ENCODE measurements at regions not wholly inside any gene's neighbourhood (a gene's known extent, or its start where the extent isn't known, plus 50 kb on each side); places are given as distances from the start of the nearest gene placed in this dataset.
"Not testable (repeated sequence)": the region's sequence is repeated elsewhere in the genome, so short reads cannot be mapped to it uniquely, and the experiment has no call there.

DNA sequence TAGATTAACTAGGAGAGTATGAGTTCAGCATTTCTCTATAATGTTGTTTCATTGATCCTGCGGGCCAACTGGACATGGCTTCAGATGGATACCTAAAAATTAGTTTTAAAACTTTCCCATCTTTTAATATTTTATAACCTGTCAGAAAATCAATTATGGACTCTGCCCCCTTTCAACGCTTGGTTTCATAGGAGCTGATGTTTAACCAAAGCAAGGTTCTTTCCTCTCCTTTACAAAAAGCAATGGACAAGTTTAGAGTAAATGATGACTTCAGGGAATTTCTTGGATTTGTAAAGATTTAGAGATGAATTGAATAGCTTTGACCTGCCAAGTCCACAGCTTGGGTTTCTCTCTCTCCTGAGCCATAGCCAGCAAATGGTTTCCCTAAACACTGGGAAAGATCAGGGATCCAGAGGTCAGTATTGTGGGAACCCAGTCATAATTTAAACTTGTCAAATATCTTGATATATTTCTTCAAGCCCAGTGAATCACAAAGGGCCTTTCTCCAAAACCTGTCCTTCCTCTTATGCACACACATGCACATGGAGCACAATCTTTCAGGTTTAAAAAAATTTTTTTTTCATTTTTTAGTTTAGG is 177.1 kb downstream of the EVX1 start:
- no peak for DNase-seq

DNA sequence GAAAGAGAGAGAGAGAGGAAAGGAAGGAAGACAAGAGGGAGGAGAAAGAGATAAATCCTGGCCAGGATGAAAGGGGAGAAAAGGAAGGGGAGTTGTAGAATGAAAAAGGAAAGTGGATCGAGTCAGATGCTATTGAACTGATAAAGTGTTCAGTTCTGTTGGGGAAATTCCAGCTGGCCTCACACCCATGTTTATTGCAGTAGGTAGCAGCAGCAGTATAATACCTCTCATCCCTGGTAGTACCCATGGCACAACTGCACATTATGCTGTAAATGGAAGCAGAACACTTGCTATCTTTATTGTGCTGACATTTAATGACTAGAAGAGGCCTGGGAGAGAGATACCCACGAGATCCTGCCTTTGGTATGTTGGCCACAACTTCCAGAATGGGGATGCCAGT is 178.1 kb downstream of the EVX1 start:
- no peak for DNase-seq

DNA sequence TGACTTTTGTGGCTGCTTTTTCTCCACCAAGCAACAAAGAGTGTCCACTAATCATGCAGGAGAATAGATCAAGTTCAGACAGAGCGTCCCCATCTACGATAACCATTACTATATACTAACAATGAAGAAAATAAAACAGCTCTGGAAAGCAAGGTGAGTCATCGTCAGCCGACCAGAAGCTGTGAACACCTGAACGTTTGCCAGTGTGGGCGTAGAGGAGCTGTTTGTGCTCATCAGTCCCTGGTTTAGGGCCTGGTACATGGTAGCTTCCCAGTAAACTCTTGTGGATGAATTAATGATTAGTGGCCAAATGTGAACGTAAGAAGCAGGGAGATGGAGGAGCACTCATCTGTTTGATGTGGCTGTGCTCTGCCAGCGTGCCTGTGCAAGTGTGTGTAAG is 180.7 kb downstream of the EVX1 start:
- no peak for DNase-seq

DNA sequence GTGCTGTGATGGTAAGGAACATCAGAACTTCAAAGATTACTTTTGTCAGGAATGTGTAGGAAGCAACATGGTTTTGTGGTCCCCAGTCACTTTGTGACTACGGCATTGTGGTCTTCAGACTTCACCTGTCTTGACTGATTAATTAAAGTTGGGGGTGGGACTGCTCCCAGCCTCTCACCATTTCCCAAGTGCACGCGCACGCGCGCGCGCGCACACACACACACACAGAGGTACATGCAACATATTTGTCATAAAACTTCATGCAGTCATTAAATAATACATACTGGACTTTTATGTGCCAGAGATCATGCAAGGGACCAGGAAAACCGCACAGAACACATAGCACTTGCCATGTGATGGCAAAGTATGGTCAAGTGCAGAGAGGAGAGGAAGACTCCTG is 181.2 kb downstream of the EVX1 start:
- no peak for DNase-seq

DNA sequence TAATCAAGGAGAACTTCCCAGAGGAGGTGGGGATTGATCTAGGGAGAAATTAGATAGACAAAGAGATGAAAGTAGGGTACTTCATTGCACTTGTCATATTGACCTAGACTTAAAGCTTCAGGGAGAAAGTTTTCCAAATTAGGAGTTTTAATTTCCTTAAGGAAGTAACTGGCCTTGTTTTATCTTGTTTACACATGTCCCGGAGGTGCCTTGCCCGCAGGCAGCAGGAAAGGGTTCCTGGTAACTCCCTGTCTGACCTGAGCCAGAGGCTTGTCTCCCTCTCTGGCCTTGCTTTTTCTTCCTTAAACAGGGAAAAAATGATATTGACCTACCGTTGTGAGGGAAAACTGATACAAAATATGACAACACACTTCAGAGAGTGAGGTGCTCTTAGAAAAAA is 181.6 kb downstream of the EVX1 start:
- no peak for DNase-seq

DNA sequence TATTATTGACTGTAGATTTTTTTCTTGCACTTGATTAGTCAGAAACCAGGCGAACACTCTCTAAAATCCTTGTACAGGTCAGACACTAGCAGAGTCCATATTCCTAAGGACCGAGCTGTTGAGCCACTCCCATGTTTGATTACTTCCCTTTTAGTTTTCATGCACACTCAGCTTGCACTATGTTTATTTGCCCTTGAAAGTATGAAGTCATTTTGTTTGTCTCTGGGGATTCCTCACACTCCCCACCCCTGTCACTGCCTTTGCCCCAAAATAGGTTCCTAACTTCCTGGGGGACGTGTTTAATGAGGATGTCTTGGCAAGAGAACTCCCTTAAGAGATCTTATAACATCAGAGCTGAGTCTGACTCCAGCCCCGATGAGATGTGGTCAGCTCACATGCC is 182.1 kb downstream of the EVX1 start:
- DNase-seq = no peak

DNA sequence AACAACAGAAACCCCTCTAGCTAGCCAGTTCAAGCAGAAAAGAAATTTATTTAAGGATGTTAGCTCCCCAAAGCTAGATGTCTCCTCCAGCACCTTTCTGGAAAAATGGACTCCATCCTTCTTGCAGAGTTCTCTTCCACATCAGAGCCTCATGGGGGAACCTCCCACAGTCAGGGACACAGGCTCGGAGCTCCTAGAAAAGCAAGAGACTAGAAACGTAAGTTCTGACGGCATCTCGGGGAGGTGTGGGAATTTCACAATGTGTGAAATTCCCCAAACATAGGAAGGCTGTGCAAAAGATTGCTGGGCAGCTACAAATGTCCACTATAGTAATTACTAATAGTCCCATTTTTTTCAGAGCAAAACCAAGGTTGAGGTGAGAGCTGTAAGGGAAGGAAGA is 184.8 kb downstream of the EVX1 start:
- DNase-seq = no peak

DNA sequence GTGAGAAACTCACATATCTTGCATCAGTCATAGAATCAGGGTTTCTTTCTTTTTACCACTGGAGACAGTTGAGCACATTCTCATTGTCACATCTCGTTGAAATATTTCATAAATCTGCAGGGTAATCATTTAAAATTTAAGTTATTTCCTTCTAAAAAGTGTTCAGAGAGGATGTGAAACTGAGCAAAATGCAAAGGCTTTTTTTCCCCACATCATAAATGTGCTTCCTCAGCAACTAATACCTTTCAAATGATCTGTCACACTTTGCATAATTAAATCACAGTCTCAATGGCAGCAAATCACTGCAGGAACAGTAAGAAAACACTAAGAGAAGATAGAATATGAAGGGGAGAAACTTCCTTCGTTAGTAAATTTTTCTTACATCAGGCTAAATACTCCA is 187.5 kb downstream of the EVX1 start:
- no peak for DNase-seq

DNA sequence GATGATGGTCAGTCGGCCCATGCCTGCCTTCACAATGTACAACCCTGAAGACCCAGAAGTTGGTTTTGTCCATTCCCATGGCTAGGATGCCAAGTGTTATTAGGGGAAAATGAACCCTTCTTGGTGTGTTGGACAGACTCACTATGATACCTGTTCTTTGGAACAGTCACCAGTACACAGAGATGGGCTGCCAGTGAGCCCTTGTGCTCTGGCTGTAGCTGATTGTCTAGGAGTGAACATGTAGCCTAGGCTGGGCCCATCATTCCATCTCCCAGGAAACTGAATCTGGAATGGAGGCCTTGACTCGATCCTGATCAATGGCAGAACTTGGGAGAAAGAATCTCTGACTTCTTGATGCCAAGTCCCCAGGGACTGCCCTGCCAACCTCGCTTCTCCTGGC is 188.9 kb downstream of the EVX1 start:
- DNase-seq = no peak

DNA sequence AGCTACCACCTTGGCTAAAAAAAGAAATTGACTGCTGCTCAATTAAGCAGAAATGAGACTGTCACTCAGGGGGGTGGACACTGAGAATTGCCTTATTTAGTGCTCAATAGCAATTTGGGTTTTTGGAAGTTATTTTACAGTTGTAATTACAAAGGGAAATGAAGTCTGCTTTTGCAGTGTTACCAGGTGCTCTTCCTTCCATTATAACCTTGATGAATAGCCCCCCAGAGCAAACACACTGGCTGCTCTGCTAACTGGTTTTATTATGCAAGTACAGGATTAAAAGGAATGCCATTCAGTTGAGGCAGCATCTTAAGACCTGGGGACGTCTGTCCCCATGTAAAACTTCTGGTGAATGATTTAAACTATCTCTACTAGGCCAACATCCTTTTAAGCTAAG is 191.0 kb downstream of the EVX1 start:
- DNase-seq = no peak

DNA sequence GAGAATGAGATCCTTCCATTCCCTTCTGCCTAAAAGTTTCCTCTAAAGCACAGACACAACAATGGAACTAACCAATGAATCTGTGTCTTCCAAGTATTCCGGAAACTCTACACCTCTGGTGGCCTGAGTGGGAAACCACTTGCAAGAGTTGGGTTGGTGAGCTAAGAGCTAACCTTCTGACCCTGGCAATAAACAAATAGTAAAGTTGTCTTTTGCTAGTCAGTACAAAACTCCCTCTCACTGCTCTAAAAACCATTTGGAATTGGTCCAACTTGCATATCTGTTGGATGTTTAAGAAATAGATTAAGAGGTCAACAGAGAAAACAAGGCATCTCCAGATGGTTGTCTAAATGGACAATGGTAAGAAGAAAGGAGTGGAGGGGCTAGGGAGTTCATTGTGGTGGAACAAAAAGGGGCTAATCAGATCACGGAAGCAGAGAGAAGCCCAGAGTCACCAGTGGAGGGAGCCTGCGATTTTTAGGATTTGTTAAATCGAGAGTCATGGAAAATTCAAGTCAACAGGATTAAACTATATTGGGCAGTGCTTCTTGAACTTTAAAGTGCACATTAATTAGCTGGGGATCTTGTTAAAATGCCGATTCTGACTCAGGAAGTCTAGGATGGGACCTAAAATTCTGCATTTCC is 192.3 kb downstream of the EVX1 start:
- no peak for DNase-seq

DNA sequence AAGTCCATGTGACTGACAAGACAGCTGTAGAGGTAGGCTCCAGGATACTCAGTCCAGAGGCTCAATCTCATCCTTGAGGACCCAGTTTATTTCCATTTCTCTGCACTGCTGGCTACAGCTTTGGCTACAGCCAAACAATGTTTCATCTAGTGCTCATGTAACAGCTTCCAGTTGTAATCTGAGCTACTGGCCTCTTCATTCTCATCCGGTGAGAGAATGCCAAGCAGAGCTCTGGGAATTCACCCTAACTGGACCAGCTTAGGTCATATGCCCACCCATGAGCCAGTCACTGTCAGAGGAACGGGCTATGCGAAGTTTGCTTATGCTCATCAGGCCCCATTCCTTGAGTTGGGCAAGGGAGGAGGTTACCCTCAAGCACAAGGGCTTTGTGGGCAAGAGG is 192.9 kb downstream of the EVX1 start:
- no peak for DNase-seq

DNA sequence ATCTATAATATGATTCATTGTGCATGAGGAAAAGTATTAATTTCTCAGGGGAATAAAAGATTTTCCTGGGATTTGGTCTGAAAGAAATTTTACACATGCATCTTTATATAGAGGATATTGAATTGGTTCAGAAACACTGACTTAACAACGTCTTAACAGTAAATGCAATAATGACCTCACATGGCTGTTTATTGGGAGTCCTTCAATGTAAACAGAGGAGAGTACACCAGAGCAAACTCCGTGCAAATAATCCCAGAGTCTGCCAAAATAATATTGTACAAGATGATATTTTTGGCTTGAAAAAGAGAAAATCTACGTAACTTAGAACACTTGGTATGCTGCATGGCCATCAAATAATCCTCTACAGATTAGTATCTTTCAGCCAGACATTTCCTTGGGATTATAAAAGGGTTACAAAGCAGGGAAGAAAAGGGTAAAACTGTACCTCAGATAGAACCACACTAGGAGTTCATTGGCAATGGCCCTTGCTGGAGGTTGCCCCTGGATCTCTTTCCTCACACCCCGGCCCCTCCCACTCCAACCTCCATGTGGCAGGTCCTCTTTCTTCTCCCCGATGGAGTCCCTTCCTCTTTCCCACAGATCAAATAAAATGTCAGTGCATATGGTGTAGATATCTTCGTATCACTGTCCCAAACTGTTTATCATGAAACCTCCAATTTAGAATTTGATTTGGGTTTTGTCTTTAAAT is 196.4 kb downstream of the EVX1 start:
- no peak for DNase-seq

DNA sequence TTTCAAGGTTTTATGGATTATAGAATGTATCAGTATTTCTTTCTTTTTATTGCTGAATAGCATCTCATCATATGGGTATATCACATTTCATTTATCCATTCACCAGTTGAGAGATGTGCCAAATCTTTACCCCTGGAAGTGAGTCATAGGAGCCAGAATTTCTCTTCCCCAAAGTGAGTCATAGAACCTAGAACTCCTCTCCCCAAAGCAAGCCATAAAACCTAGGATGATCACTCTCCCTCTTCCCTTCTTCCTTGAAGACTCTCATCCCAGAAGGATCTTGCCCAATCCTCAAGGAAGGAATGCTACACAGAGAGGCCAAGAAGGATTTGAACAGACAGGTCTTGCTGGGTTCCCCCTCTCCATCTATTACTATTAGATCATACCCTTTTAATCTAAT is 199.9 kb downstream of the EVX1 start:
- no peak for DNase-seq

DNA sequence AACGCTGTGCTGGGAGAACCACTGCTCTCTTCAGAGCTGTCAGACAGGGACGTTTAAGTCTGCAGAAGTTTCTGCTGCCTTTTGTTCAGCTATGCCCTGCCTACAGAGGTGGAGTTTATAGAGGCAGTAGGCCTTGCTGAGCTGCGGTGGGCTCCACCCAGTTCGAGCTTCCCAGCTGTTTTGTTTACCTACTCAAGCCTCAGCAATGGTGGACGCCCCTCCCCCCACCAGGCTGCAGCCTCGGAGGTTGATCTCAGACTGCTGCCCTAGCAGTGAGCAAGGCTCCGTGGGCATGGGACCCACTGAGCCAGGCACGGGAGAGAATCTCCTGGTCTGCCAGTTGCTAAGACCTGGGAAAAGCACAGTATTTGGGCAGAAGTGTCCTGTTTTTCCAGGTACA is 206.4 kb downstream of the EVX1 start:
- DNase-seq = peak; percentile 32

DNA sequence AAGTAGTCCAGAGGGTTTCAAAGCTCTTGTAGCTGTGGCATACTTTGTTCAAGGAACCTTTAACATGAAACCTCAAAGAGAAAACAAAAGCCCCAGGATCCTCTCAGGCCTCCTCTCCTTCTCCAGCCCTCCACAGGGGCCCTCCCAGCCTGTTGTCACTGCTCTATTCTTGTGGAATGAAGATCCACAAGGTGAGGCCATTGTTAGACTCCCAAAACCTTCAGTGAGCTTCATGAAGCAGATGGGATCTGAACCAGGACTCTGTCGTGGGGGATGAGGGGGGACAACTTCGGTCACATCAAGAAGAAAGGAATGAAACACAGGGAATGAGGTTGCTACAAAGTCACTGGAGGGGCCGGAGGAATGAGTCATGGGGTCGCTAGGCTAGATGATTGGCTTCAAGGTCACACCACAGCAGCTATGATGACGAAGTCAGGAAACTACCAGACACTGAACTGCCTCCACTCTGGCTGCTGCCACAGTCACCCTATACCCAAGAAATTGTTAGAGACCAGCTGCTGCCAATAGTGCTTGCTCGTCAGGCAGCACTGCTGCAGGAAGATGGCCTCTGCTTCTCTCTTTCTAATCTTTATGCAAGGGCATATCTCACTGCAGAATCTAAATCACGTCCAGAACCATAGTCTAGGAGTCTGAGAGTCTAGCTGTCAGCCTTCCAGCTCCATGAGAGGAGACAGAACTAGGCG is 208.8 kb downstream of the HIBADH start:
- no peak for DNase-seq

DNA sequence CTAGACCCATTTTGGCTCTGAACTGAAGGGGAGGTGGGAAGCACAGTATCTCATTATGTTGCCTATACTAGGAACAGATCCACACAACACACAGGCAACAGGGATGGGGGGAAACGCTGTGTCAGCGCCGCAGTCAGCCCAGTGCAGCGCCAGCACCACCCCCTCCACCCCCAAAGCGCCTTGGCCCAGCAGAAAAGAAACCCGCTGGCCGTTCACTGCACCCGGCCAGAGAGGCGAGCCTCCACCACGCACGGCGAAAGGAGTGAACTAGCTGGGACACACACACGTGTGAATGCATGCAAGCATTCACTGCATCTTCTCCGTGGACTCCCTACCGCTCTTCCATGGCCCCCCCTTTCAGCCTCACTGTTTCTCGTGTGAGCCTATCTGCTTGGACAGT is 205.6 kb downstream of the HIBADH start:
- not testable (repeated sequence) for DNase-seq

DNA sequence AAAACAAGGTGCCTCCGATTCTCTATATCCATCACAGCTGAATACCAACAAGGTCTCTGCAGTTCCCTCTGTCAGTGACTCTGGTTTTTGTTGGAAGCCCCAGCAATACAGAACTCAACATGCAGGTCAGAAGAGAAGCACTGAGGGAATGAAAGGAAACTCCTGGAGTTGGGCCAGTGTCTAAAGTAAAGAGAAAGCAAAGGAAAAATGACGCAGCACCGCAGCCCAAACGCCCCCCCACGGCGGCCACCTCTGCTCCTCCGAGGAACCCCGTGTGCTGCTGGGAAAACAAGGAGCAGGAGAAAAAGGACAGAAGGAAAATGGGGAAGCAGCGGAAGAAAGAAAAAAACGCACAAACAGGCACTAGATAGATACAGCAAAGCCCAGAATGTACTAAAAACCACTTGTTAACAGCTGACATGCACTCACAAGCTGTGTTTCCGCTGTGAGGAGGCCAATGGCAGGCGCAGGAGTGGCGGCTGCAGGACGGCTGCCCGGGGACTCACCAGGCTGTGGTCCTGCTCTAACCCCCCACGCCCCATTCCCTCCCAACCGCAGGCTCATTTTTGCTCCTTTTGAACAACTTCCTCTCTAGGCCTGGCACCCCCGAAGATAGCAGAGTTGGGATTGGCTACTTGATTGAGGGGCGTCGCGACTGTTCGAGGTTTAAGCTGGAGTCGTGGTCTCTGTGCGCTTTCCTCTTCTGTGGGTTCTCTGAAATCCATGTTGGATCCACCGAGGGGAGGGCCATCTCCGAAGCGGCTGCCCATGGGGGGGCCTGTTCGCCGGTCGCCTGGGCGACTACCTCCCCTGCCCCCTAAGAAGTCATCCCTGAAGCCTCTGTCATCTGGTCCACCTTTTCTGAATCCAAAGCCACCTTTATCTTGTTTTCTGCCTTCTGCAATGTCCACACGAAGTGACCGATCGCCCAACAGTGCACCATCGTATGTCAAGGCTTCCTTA is 204.8 kb downstream of the HIBADH start:
- DNase-seq = not testable (repeated sequence)

DNA sequence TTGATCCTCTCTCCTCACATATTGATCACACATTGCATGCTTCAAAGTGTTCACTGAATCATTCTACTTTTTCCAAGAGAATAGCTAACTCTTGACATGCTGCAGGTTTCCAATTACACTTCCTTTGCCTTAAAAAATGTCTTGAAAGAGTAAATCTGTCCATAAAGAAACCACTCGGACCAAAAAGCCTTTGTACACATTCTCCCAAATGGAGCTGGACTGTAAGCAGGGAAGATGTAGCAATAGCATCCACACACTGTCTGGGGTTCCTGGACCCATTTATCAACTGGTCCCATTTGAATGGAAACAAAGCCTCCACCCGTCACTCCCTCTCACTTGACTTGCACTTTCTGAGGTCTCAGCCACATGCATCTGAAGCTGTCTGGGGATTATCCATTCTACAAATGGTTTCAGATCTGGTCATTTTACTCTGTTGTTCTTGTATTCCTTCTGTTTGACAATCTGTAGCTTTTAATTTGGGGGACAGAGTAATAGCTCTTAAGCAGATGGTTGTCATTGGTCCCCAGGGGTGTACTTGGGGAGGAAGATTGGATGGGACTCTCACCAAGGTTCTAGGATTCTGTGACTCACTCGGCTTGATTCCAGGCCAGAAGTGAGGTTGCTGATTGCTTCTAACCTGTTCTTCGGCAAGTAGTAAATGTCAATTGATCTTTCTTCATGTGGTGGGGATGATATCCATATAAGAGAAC is 203.5 kb downstream of the HIBADH start:
- no peak for DNase-seq

DNA sequence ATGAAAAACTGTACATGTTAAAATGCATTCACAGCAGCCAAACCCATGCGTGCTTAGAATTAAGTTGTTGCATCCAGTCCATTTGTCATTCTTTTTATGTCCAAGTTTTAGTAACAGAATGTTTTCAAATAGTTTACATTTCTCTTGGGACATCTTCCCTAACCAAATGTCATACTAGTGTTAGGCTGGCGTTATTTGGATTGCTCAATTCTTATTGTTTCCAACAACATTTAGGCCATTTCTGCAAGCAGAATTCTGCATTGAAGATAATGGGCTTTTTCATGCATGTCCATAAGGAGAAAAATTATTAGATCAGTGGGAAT is 203.0 kb downstream of the HIBADH start:
- DNase-seq = no peak

DNA sequence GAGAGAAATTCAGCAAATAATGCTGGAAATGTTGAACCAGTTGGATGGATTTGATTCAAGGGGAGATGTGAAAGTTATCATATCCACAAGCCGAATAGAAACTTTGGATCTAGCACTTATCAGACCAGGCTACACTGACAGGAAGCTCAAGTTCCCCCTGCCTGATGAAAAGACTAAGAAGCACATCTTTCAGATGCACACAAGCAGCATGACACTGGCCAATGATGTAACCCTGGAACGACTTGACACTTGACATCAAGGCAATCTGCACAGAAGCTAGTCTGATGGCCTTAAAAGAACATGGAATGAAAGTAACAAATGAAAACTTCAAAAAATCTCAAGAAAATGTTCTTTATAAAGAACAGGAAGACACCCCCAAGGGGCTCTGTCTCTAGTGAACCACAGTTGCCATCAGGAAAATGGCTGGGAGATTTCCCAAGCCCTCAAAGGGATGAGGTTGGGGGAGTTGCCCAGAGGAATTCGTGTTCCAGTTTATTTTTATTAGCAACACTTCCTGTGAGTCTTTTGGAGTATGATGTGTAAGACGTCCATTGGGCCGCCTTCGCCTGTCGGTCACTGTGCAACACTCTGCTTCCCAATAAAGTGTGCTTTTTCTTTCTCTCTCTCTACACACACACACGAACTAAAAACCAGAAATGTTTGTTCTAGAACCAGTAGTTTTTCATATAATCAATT is 200.0 kb downstream of the HIBADH start:
- DNase-seq = no peak

DNA sequence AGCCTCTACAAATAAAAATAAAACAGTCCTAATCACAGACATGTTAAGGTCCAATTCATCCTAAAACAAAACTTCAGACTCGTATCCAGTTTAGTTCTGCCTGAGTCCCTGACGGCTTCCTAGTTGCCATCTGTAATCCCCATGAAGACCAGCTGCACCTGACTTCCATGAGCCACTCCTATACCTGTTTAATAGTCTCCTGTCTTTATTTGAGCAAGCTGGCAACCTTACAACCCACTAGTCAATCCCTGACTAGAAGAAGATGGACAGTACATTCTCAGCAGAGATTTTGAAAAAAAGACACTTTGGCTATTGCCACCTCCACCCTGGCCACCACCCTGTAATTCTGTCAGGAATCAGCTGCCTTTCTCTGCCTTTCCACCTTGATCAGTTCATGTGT is 197.7 kb downstream of the HIBADH start:
- no peak for DNase-seq
